ENCODE measurements at regions not wholly inside any gene's neighbourhood (a gene's known extent, or its start where the extent isn't known, plus 50 kb on each side); places are given as distances from the start of the nearest gene placed in this dataset.
"Not testable (repeated sequence)": the region's sequence is repeated elsewhere in the genome, so short reads cannot be mapped to it uniquely, and the experiment has no call there.

GRCh38 chr10:57336865-57337264, 930.8 kb downstream of the IPMK start:
- H3K36me3 ChIP-seq (ENCODE audit: control insufficient read depth in 2 of 2, extremely low read depth in 1 of 2, insufficient read depth in 1 of 2, low read length in 1 of 2), result no peaks in the 10 kb centered on the region

DNA sequence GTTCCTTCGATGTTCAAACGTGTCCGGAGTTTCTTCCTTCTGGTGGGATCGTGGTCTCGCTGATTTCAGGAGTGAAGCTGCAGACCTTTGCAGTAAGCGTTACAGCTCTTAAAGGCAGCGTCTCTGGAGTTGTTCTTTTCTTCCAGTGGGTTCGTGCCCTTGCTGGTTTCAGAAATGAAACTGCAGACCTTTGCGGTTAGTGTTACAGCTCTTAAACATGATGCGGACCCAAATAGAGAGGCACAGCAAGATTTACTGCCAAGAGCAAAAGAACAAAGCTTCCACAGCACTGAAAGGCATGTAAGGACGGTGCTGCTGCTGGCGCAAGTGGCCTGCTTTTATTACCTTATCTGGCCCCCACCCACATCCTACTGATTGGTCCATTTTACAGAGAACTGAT, 931.4 kb downstream of the IPMK start:
- H3K36me3 ChIP-seq (ENCODE audit: control insufficient read depth in 2 of 2, extremely low read depth in 1 of 2, insufficient read depth in 1 of 2, low read length in 1 of 2), result no peaks in the 10 kb centered on the region
- ATAC-seq (replicated peaks in 1 of 4) (no peak), DNase-seq (no peak)
- Mint-ChIP-seq H3K4me3 (no peak overlapping the region), H3K27ac (no peak overlapping the region), H3K4me1 (no peaks in the 10 kb centered on the region), H3K9me3 (no peaks in the 10 kb centered on the region), H3K36me3 (no peaks in the 10 kb centered on the region), H3K27me3 (no peaks in the 10 kb centered on the region)
- H3K4me1 ChIP-seq (ENCODE audit: control insufficient read depth in 1 of 2, extremely low read depth in 1 of 2, insufficient read depth in 2 of 2, low read length in 2 of 2), result no peaks in the 10 kb centered on the region
- H3K9me3 ChIP-seq, result no peaks in the 10 kb centered on the region
- 83% methylated on average over 10 of the region's 12 CpGs for WGBS (ENCODE audit: insufficient coverage)
- H3K4me3 ChIP-seq (ENCODE audit: control insufficient read depth in 1 of 2, extremely low read depth in 1 of 2, low read length in 1 of 2), result no peak overlapping the region
- CTCF ChIA-PET, result interaction anchor here in 1 of 2 donors (0.7 kb wide), 1 partner anchor 970 kb away, joined by 3 read pairs; no protein-coding TSS in a partner anchor
- no peaks in the 10 kb centered on the region for H3K27me3 ChIP-seq (replicated peaks in 1 of 2; ENCODE audit: control insufficient read depth in 2 of 2, extremely low read depth in 1 of 2, insufficient read depth in 2 of 2, low read length in 1 of 2)
- no peak overlapping the region for H3K27ac ChIP-seq (ENCODE audit: low read length)
- POLR2A ChIA-PET, result no interaction called here

More at GRCh38 chr10:57336865-57337264, 930.8 kb downstream of the IPMK start:
- no peak overlapping the region for H3K27ac Mint-ChIP-seq
- POLR2A ChIA-PET, result no interaction called here
- Histone ChIP-seq H3K27me3 (replicated peaks in 1 of 2; ENCODE audit: control insufficient read depth in 2 of 2, extremely low read depth in 1 of 2, insufficient read depth in 2 of 2, low read length in 1 of 2) (no peaks in the 10 kb centered on the region), H3K4me3 (ENCODE audit: control insufficient read depth in 1 of 2, extremely low read depth in 1 of 2, low read length in 1 of 2) (no peak overlapping the region), H3K9me3 (no peaks in the 10 kb centered on the region), H3K27ac (ENCODE audit: low read length) (no peak overlapping the region), H3K4me1 (ENCODE audit: control insufficient read depth in 1 of 2, extremely low read depth in 1 of 2, insufficient read depth in 2 of 2, low read length in 2 of 2) (no peaks in the 10 kb centered on the region)
- no peaks in the 10 kb centered on the region for H3K4me1 Mint-ChIP-seq
- no peak overlapping the region for H3K4me3 Mint-ChIP-seq
- ATAC-seq (replicated peaks in 1 of 4) (no peak), DNase-seq (no peak)
- CTCF ChIA-PET, result interaction anchor here in 1 of 2 donors (0.7 kb wide), 1 partner anchor 969 kb away, joined by 3 read pairs; no protein-coding TSS in a partner anchor
- H3K36me3 Mint-ChIP-seq, result no peaks in the 10 kb centered on the region
- H3K9me3 Mint-ChIP-seq, result no peaks in the 10 kb centered on the region
- H3K27me3 Mint-ChIP-seq, result no peaks in the 10 kb centered on the region
- 84% methylated on average over 11 of the region's 14 CpGs for WGBS (ENCODE audit: insufficient coverage)

- ChIA-PET CTCF (no interaction called here), POLR2A (no interaction called here)
- H3K9me3 Mint-ChIP-seq, result peaks cover 0 to 3% (median 0%) of the 10 kb centered on the region in 3 donors
- no peaks in the 10 kb centered on the region for H3K4me1 ChIP-seq (ENCODE audit: control insufficient read depth in 1 of 2, extremely low read depth in 1 of 2, insufficient read depth in 2 of 2, low read length in 2 of 2)
- WGBS (ENCODE audit: insufficient coverage), result 80% methylated on average over 1 of the region's 4 CpGs
- ATAC-seq (replicated peaks in 1 of 4), result no peak
- no peak overlapping the region for H3K27ac Mint-ChIP-seq
- no peak overlapping the region for H3K27ac ChIP-seq (ENCODE audit: low read length)
- DNase-seq, result no peak
- H3K4me1 Mint-ChIP-seq, result no peaks in the 10 kb centered on the region
- H3K36me3 Mint-ChIP-seq, result no peaks in the 10 kb centered on the region
- no peak overlapping the region for H3K4me3 ChIP-seq (ENCODE audit: control insufficient read depth in 1 of 2, extremely low read depth in 1 of 2, low read length in 1 of 2)
- no peaks in the 10 kb centered on the region for H3K27me3 Mint-ChIP-seq
- no peaks in the 10 kb centered on the region for H3K36me3 ChIP-seq (ENCODE audit: control insufficient read depth in 2 of 2, extremely low read depth in 1 of 2, insufficient read depth in 1 of 2, low read length in 1 of 2)
- no peak overlapping the region for H3K4me3 Mint-ChIP-seq
- H3K9me3 ChIP-seq, result no peaks in the 10 kb centered on the region
- no peaks in the 10 kb centered on the region for H3K27me3 ChIP-seq (replicated peaks in 1 of 2; ENCODE audit: control insufficient read depth in 2 of 2, extremely low read depth in 1 of 2, insufficient read depth in 2 of 2, low read length in 1 of 2)
These were observed 933.2 kb downstream of the IPMK start for GRCh38 chr10:57334523-57334922.

DNA sequence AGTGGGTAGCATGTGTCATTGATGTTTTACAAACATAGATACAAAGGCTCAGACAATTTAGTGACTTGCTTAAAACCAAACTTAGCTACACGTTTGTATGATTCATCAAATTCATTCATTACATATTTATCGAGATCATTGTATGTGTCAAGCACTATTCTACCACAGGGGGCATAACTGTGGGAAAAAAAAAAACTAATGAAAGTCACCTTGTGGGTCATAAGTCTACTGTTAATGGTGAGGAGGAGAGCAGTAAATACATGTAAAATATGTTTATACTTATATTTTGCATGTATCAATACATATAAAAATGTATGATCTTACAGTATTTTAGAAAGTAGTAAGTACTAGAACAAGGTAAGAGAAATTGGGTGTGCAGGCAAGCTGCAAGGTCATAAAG, 933.8 kb downstream of the IPMK start:
- H3K27me3 Mint-ChIP-seq, result no peaks in the 10 kb centered on the region
- H3K9me3 Mint-ChIP-seq, result peaks cover 0 to 4% (median 0%) of the 10 kb centered on the region in 3 donors
- no peak overlapping the region for H3K27ac Mint-ChIP-seq
- no peak for ATAC-seq (replicated peaks in 1 of 4)
- no peaks in the 10 kb centered on the region for H3K4me1 ChIP-seq (ENCODE audit: control insufficient read depth in 1 of 2, extremely low read depth in 1 of 2, insufficient read depth in 2 of 2, low read length in 2 of 2)
- H3K4me1 Mint-ChIP-seq, result no peaks in the 10 kb centered on the region
- H3K4me3 ChIP-seq (ENCODE audit: control insufficient read depth in 1 of 2, extremely low read depth in 1 of 2, low read length in 1 of 2), result no peak overlapping the region
- H3K9me3 ChIP-seq, result no peaks in the 10 kb centered on the region
- no CpG with 5 or more reads among the region's 2 CpGs for WGBS (ENCODE audit: insufficient coverage)
- no peak overlapping the region for H3K4me3 Mint-ChIP-seq
- H3K27me3 ChIP-seq (replicated peaks in 1 of 2; ENCODE audit: control insufficient read depth in 2 of 2, extremely low read depth in 1 of 2, insufficient read depth in 2 of 2, low read length in 1 of 2), result no peaks in the 10 kb centered on the region
- H3K36me3 Mint-ChIP-seq, result no peaks in the 10 kb centered on the region
- ChIA-PET POLR2A (no interaction called here), CTCF (no interaction called here)
- no peak overlapping the region for H3K27ac ChIP-seq (ENCODE audit: low read length)
- no peak for DNase-seq
- no peaks in the 10 kb centered on the region for H3K36me3 ChIP-seq (ENCODE audit: control insufficient read depth in 2 of 2, extremely low read depth in 1 of 2, insufficient read depth in 1 of 2, low read length in 1 of 2)

- 95% methylated on average over 19 of the region's 29 CpGs for WGBS (ENCODE audit: insufficient coverage)
- ATAC-seq (replicated peaks in 1 of 4); H3K4me3 ChIP-seq (ENCODE audit: control insufficient read depth in 1 of 2, extremely low read depth in 1 of 2, low read length in 1 of 2); H3K27ac Mint-ChIP-seq; H3K27me3 Mint-ChIP-seq; H3K9me3 Mint-ChIP-seq; H3K9me3 ChIP-seq; H3K4me3 Mint-ChIP-seq; H3K4me1 Mint-ChIP-seq; H3K27ac ChIP-seq (ENCODE audit: low read length); H3K27me3 ChIP-seq (replicated peaks in 1 of 2; ENCODE audit: control insufficient read depth in 2 of 2, extremely low read depth in 1 of 2, insufficient read depth in 2 of 2, low read length in 1 of 2); CTCF ChIA-PET; DNase-seq; H3K36me3 ChIP-seq (ENCODE audit: control insufficient read depth in 2 of 2, extremely low read depth in 1 of 2, insufficient read depth in 1 of 2, low read length in 1 of 2); POLR2A ChIA-PET; H3K36me3 Mint-ChIP-seq; H3K4me1 ChIP-seq (ENCODE audit: control insufficient read depth in 1 of 2, extremely low read depth in 1 of 2, insufficient read depth in 2 of 2, low read length in 2 of 2): not testable (repeated sequence)
These were observed 946.3 kb downstream of the IPMK start for GRCh38 chr10:57321400-57321854.

GRCh38 chr10:57320416-57320815, 947.3 kb downstream of the IPMK start:
- H3K9me3 ChIP-seq, result no peaks in the 10 kb centered on the region
- H3K27ac ChIP-seq (ENCODE audit: low read length), result no peak overlapping the region
- H3K27me3 ChIP-seq (replicated peaks in 1 of 2; ENCODE audit: control insufficient read depth in 2 of 2, extremely low read depth in 1 of 2, insufficient read depth in 2 of 2, low read length in 1 of 2), result no peaks in the 10 kb centered on the region
- H3K4me1 ChIP-seq (ENCODE audit: control insufficient read depth in 1 of 2, extremely low read depth in 1 of 2, insufficient read depth in 2 of 2, low read length in 2 of 2), result no peaks in the 10 kb centered on the region
- no peak for DNase-seq
- ChIA-PET POLR2A (no interaction called here), CTCF (no interaction called here)
- Mint-ChIP-seq H3K4me3 (no peak overlapping the region), H3K27me3 (no peaks in the 10 kb centered on the region), H3K9me3 (peaks cover 0 to 6% (median 2%) of the 10 kb centered on the region in 3 donors), H3K4me1 (no peaks in the 10 kb centered on the region), H3K36me3 (no peaks in the 10 kb centered on the region), H3K27ac (no peak overlapping the region)
- no peak overlapping the region for H3K4me3 ChIP-seq (ENCODE audit: control insufficient read depth in 1 of 2, extremely low read depth in 1 of 2, low read length in 1 of 2)
- H3K36me3 ChIP-seq (ENCODE audit: control insufficient read depth in 2 of 2, extremely low read depth in 1 of 2, insufficient read depth in 1 of 2, low read length in 1 of 2), result no peaks in the 10 kb centered on the region
- no peak for ATAC-seq (replicated peaks in 1 of 4)
- 94% methylated on average over 2 of the region's 3 CpGs for WGBS (ENCODE audit: insufficient coverage)

DNA sequence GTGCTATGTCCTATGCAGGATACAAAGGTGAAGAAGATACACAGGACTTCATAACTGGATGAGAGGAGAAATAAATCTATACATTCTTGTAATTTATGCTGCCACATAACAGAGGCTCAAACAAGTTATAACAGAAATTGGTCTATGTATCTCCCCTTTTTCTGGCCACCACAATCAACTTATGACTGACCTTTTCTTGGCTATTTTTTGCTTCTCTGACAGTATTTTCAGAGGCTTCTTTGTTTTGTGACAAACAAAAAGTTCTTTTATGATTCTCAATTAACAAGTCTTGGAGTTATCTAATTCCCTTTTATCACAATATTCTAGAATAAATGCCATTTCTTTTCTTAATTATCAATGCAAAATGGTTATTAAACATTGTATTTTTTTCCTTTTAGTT, 953.0 kb upstream of the ZWINT start:
- no peaks in the 10 kb centered on the region for H3K36me3 ChIP-seq (ENCODE audit: control insufficient read depth in 2 of 2, extremely low read depth in 1 of 2, insufficient read depth in 1 of 2, low read length in 1 of 2)
- H3K9me3 ChIP-seq, result no peaks in the 10 kb centered on the region
- Mint-ChIP-seq H3K27me3 (no peaks in the 10 kb centered on the region), H3K27ac (no peak overlapping the region), H3K9me3 (peaks cover 0 to 6% (median 0%) of the 10 kb centered on the region in 3 donors), H3K4me3 (no peak overlapping the region), H3K36me3 (no peaks in the 10 kb centered on the region), H3K4me1 (no peaks in the 10 kb centered on the region)
- H3K27ac ChIP-seq (ENCODE audit: low read length), result no peak overlapping the region
- ChIA-PET POLR2A (no interaction called here), CTCF (no interaction called here)
- ATAC-seq (replicated peaks in 1 of 4), result no peak
- H3K27me3 ChIP-seq (replicated peaks in 1 of 2; ENCODE audit: control insufficient read depth in 2 of 2, extremely low read depth in 1 of 2, insufficient read depth in 2 of 2, low read length in 1 of 2), result no peaks in the 10 kb centered on the region
- no peak for DNase-seq
- no peaks in the 10 kb centered on the region for H3K4me1 ChIP-seq (ENCODE audit: control insufficient read depth in 1 of 2, extremely low read depth in 1 of 2, insufficient read depth in 2 of 2, low read length in 2 of 2)
- H3K4me3 ChIP-seq (ENCODE audit: control insufficient read depth in 1 of 2, extremely low read depth in 1 of 2, low read length in 1 of 2), result no peak overlapping the region

All from T-cell (primary cell).